GM12864 (cell line): ENCODE measurements at regions not wholly inside any gene's neighbourhood (a gene's known extent, or its start where the extent isn't known, plus 50 kb on each side); places are given as distances from the start of the nearest gene placed in this dataset.
A peak's percentile ranks its signal among the peaks of the same experiment; 100 is the strongest.

Source experiments
- DNase-seq: peaks from one replicate; pipeline ENCODE4 v3.0.0-alpha.2; 2011; ENCODE audit warnings: low read depth
- H3K4me3 ChIP-seq: 2 replicates; pipeline ENCODE4 v1.5.1; 2011; ENCODE audit warnings: mild to moderate bottlenecking, low read depth, low read length, control low read depth
- CTCF ChIP-seq: IDR thresholded peaks from 2 replicates; pipeline ENCODE4 v1.5.1; 2011; ENCODE audit warnings: low read depth, mild to moderate bottlenecking, moderate library complexity, low read length, control low read depth, inconsistent platforms; ENCODE audit errors: missing control alignments

- no peak for TF ChIP-seq CTCF
- H3K4me3 ChIP-seq: no peak overlapping the region
- DNase-seq: no peak
Observed at GRCh38 chr2:153557211-153557610, 78.6 kb upstream of the RPRM start.

- TF ChIP-seq CTCF: no peak
- H3K4me3 ChIP-seq: no peak overlapping the region
- no peak for DNase-seq
Observed at GRCh38 chr2:153557714-153558113, 79.2 kb upstream of the RPRM start.

GRCh38 chr2:153558247-153558646 is 79.7 kb upstream of the RPRM start:
- no peak overlapping the region for H3K4me3 ChIP-seq
- no peak for TF ChIP-seq CTCF
- no peak for DNase-seq

GRCh38 chr2:153567367-153567766 is 88.8 kb upstream of the RPRM start:
- no peak for DNase-seq
- H3K4me3 ChIP-seq: no peak overlapping the region
- no peak for TF ChIP-seq CTCF

- TF ChIP-seq CTCF: no peak
- no peak for DNase-seq
- H3K4me3 ChIP-seq: no peak overlapping the region
Observed at GRCh38 chr2:153568105-153568504, 89.5 kb upstream of the RPRM start.

GRCh38 chr2:153575171-153575853 is 96.8 kb upstream of the RPRM start:
- no peak overlapping the region for H3K4me3 ChIP-seq
- TF ChIP-seq CTCF: peak; percentile 19
- DNase-seq: no peak

- no peak overlapping the region for H3K4me3 ChIP-seq
- DNase-seq: no peak
- no peak for TF ChIP-seq CTCF
Observed at GRCh38 chr2:153584244-153584643, 105.7 kb upstream of the RPRM start.
